Endothelial cell of umbilical vein (primary cell): ENCODE measurements at regions not wholly inside any gene's neighbourhood (a gene's known extent, or its start where the extent isn't known, plus 50 kb on each side); places are given as distances from the start of the nearest gene placed in this dataset.

Source experiments
- EZH2 ChIP-seq: IDR thresholded peaks from 2 replicates; pipeline ENCODE4 v1.6.1; 2012; ENCODE audit warnings: borderline replicate concordance, low read depth, mild to moderate bottlenecking, moderate library complexity, low read length, inconsistent platforms; ENCODE audit not compliant: severe bottlenecking
- JUN ChIP-seq: IDR thresholded peaks from 2 replicates; pipeline ENCODE4 v1.6.1; 2011; ENCODE audit warnings: borderline replicate concordance, low read depth; ENCODE audit not compliant: insufficient read length, insufficient read depth
- MYC ChIP-seq: IDR thresholded peaks from one replicate; pipeline ENCODE4 v1.6.1; 2011; ENCODE audit warnings: mild to moderate bottlenecking, low read depth, low read length
- POLR2A ChIP-seq: IDR thresholded peaks from 2 replicates; pipeline ENCODE4 v1.6.1; 2012; ENCODE audit warnings: low read depth, mild to moderate bottlenecking, control low read depth, low read length
- POLR2AphosphoS5 ChIP-seq: IDR thresholded peaks from 2 replicates; pipeline ENCODE4 v1.6.1; 2012; ENCODE audit warnings: low read depth, mild to moderate bottlenecking, control low read depth, low read length, moderate library complexity; ENCODE audit not compliant: insufficient read depth
- TF ChIP-seq, protein P1 (sequence below), 2 donors: IDR thresholded peaks; 1 replicate in 1 of 2; 2 replicates in 1 of 2; pipeline ENCODE4 v1.5.1; 2011; ENCODE audit warnings: low read length in 2 of 2, mild to moderate bottlenecking in 2 of 2, moderate library complexity in 2 of 2, control low read depth in 1 of 2, inconsistent platforms in 1 of 2, low read depth in 1 of 2; ENCODE audit not compliant: insufficient read depth in 1 of 2; ENCODE audit errors: extremely low read depth in 1 of 2

DNA sequence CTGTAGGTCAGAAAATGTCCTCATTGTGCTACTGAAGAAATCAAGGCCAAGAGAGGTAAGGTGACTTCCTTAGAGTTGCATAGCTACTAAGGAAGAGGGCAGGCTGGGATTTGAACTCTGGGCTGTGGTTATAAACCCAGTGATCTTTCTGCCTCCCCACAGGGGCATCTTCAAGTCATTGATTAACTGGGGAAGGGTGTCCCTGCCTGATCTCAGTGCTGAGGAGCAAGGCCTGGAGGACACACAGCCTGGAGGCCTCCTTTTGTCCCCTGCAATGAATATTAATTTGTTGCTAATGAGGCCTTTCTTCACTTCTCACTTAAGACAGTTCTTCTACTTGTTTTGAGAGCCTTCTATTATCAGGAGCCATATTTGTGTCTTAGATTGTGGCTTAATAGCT, 83.8 kb downstream of the KATNIP start:
- TF ChIP-seq MYC (no peak), EZH2 (no peak), POLR2A (no peak), POLR2AphosphoS5 (no peak), JUN (no peak)
- TF ChIP-seq, protein P1, sequence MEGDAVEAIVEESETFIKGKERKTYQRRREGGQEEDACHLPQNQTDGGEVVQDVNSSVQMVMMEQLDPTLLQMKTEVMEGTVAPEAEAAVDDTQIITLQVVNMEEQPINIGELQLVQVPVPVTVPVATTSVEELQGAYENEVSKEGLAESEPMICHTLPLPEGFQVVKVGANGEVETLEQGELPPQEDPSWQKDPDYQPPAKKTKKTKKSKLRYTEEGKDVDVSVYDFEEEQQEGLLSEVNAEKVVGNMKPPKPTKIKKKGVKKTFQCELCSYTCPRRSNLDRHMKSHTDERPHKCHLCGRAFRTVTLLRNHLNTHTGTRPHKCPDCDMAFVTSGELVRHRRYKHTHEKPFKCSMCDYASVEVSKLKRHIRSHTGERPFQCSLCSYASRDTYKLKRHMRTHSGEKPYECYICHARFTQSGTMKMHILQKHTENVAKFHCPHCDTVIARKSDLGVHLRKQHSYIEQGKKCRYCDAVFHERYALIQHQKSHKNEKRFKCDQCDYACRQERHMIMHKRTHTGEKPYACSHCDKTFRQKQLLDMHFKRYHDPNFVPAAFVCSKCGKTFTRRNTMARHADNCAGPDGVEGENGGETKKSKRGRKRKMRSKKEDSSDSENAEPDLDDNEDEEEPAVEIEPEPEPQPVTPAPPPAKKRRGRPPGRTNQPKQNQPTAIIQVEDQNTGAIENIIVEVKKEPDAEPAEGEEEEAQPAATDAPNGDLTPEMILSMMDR (IDR thresholded peaks at IDR 0.05; ENCODE audit: extremely low read depth in 1 of 2, insufficient read depth in 1 of 2, low read depth in 1 of 2, low read length in 2 of 2), result no peak
